A549 (cell line): ENCODE measurements at regions not wholly inside any gene's neighbourhood (a gene's known extent, or its start where the extent isn't known, plus 50 kb on each side); places are given as distances from the start of the nearest gene placed in this dataset.

Experiments used
- ATAC-seq, 2 experiments: fragments of 200-7000 bp in 1 of 2; fragments of >200 bp in 1 of 2; cut with Nextera tagmentation in 1 of 2; cut with Tn5 transposase in 1 of 2; 3 replicates each; pipeline versions ENCODE4 v1.8.0 to v1.9.1; 2018 to 2020; ENCODE audit warnings: mild to moderate bottlenecking in 1 of 2, moderate library complexity in 1 of 2
- CTCF ChIA-PET: fragments of 300-600 bp; sonication (Branson Sonifier 250); formaldehyde crosslinking; extraction: SDS; loops from one replicate; lab custom pipeline; 2021; ENCODE audit warnings: antibody characterized with exemption, inconsistent platforms; lab: Yijun Ruan, JAX
- POLR2A ChIA-PET: fragments of 350-600 bp; formaldehyde crosslinking; extraction: SDS; loops from one replicate; lab custom pipeline; 2021; ENCODE audit warnings: antibody characterized with exemption, inconsistent platforms; lab: Yijun Ruan, JAX
- DNase-seq, 2 experiments: peaks; one replicate each; pipeline versions ENCODE4 v3.0.0 to v3.0.0-alpha.2; 2011 to 2016; ENCODE audit warnings: low read depth in 1 of 2, low spot score in 1 of 2
- FAIRE-seq: peaks from 2 replicates; lab custom pipeline; 2011; peaks lifted over from hg19 to GRCh38; lab: Jason Lieb, UNC
- H3K27ac ChIP-seq, 2 experiments: fragments of >200 bp; sonication (Bioruptor Twin); formaldehyde crosslinking; 3 replicates each; pipeline ENCODE4 v1.5.1; 2016 to 2017
- H3K4me1 ChIP-seq: fragments of >200 bp; sonication (Bioruptor Twin); formaldehyde crosslinking; 3 replicates; pipeline ENCODE4 v1.6.1; 2016
- H3K4me2 ChIP-seq: fragments of >200 bp; sonication (Bioruptor Twin); formaldehyde crosslinking; 3 replicates; pipeline ENCODE4 v1.6.1; 2016
- H3K4me3 ChIP-seq: fragments of >200 bp; sonication (Bioruptor Twin); formaldehyde crosslinking; 3 replicates; pipeline ENCODE4 v1.5.1; 2016
- H3K9me3 ChIP-seq: fragments of >200 bp; sonication (Bioruptor Twin); formaldehyde crosslinking; 3 replicates; pipeline ENCODE4 v1.6.1; 2016
- ATOH8 ChIP-seq: fragments of 250-450 bp; sonication (Bioruptor Pico); IDR thresholded peaks from 2 replicates; pipeline ENCODE4 v1.5.0; 2020; ENCODE audit warnings: low read depth, mild to moderate bottlenecking, moderate library complexity
- BHLHE40 ChIP-seq: IDR thresholded peaks from 2 replicates; pipeline ENCODE4 v1.6.1; 2012; ENCODE audit warnings: low read depth, low read length, inconsistent platforms
- CBX8 ChIP-seq: fragments of 200-600 bp; sonication (generic); IDR thresholded peaks from 2 replicates; pipeline ENCODE4 v1.6.1; 2016
- CHD2 ChIP-seq: fragments of 150-350 bp; IDR thresholded peaks from 2 replicates; pipeline ENCODE4 v1.6.1; 2014; ENCODE audit warnings: low read length; ENCODE audit not compliant: partially characterized antibody
- E2F6 ChIP-seq: IDR thresholded peaks from 2 replicates; pipeline ENCODE4 v1.6.1; 2012; ENCODE audit warnings: low read depth, borderline replicate concordance
- EHMT2 ChIP-seq: fragments of 200-600 bp; sonication (generic); IDR thresholded peaks from 2 replicates; pipeline ENCODE4 v1.6.1; 2016; ENCODE audit warnings: antibody characterized with exemption, low read depth, mild to moderate bottlenecking, moderate library complexity
- FOSB ChIP-seq: fragments of 250-450 bp; sonication (Bioruptor Pico); IDR thresholded peaks from 2 replicates; pipeline ENCODE4 v1.5.0; 2020; ENCODE audit warnings: mild to moderate bottlenecking, moderate library complexity
- GATA3 ChIP-seq: IDR thresholded peaks from 2 replicates; pipeline ENCODE4 v1.6.1; 2012; ENCODE audit warnings: borderline replicate concordance
- HES2 ChIP-seq: fragments of >200 bp; sonication (Bioruptor Twin); formaldehyde crosslinking; IDR thresholded peaks from 2 replicates; pipeline ENCODE4 v1.6.1; 2016
- HEYL ChIP-seq: fragments of 250-450 bp; sonication (Bioruptor Pico); IDR thresholded peaks from 2 replicates; pipeline ENCODE4 v1.8.0; 2021; ENCODE audit warnings: mild to moderate bottlenecking, moderate library complexity
- HOXB13 ChIP-seq: fragments of 250-450 bp; sonication (Bioruptor Pico); IDR thresholded peaks from 2 replicates; pipeline ENCODE4 v1.5.0; 2020; ENCODE audit warnings: low read depth, mild to moderate bottlenecking, moderate library complexity
- KDM5A ChIP-seq: fragments of 200-600 bp; sonication (generic); IDR thresholded peaks from 2 replicates; pipeline ENCODE4 v1.6.1; 2016; ENCODE audit warnings: antibody characterized with exemption, mild to moderate bottlenecking
- MAFK ChIP-seq: fragments of 450-650 bp; IDR thresholded peaks from 2 replicates; pipeline ENCODE4 v1.6.1; 2014; ENCODE audit not compliant: partially characterized antibody
- NFE2L2 ChIP-seq: fragments of 150-350 bp; conservative IDR thresholded peaks from 2 replicates; pipeline ENCODE4 v1.6.1; 2014; ENCODE audit warnings: low read length
- PBX3 ChIP-seq: IDR thresholded peaks from 2 replicates; pipeline ENCODE4 v1.6.1; 2012
- PHF8 ChIP-seq: fragments of 200-600 bp; sonication (generic); IDR thresholded peaks from 2 replicates; pipeline ENCODE4 v1.6.1; 2016; ENCODE audit warnings: low read depth, mild to moderate bottlenecking, antibody characterized with exemption, moderate library complexity, borderline replicate concordance
- RAD21 ChIP-seq, 2 experiments: fragments of >200 bp in 1 of 2; sonication (Bioruptor Twin) in 1 of 2; formaldehyde crosslinking in 1 of 2; IDR thresholded peaks in 1 of 2; conservative IDR thresholded peaks in 1 of 2; 2 replicates in 1 of 2; 3 replicates in 1 of 2; pipeline ENCODE4 v1.6.1; 2012 to 2018; ENCODE audit warnings: inconsistent platforms in 1 of 2
- RARB ChIP-seq: fragments of 250-450 bp; sonication (Bioruptor Pico); IDR thresholded peaks from 2 replicates; pipeline ENCODE4 v1.8.0; 2021; ENCODE audit warnings: mild to moderate bottlenecking, moderate library complexity
- RCOR1 ChIP-seq: fragments of 150-350 bp; IDR thresholded peaks from 2 replicates; pipeline ENCODE4 v1.6.1; 2014; ENCODE audit warnings: antibody characterized with exemption, low read length, low read depth
- REST ChIP-seq: fragments of 200-600 bp; sonication (generic); IDR thresholded peaks from 2 replicates; pipeline ENCODE4 v1.6.1; 2016; ENCODE audit warnings: antibody characterized with exemption, mild to moderate bottlenecking, moderate library complexity
- RNF2 ChIP-seq: fragments of 200-600 bp; sonication (generic); IDR thresholded peaks from 2 replicates; pipeline ENCODE4 v1.6.1; 2016; ENCODE audit warnings: low read depth, mild to moderate bottlenecking, antibody characterized with exemption, moderate library complexity, borderline replicate concordance
- SREBF2 ChIP-seq: fragments of 450-650 bp; IDR thresholded peaks from 2 replicates; pipeline ENCODE4 v1.6.1; 2014; ENCODE audit warnings: mild to moderate bottlenecking, moderate library complexity
- TFCP2L1 ChIP-seq: fragments of 250-450 bp; sonication (Bioruptor Pico); IDR thresholded peaks from 2 replicates; pipeline ENCODE4 v1.5.0; 2021; ENCODE audit warnings: mild to moderate bottlenecking
- USF2 ChIP-seq: fragments of 450-650 bp; IDR thresholded peaks from 2 replicates; pipeline ENCODE4 v1.6.1; 2014; ENCODE audit warnings: antibody characterized with exemption
- ZC3H11A ChIP-seq: fragments of 450-650 bp; IDR thresholded peaks from 2 replicates; pipeline ENCODE4 v1.6.1; 2014; ENCODE audit warnings: antibody characterized with exemption, mild to moderate bottlenecking
- ZFP36 ChIP-seq: fragments of 450-650 bp; IDR thresholded peaks from 2 replicates; pipeline ENCODE4 v1.6.1; 2014; ENCODE audit warnings: borderline replicate concordance; ENCODE audit not compliant: partially characterized antibody
- ZNF302 ChIP-seq: fragments of 250-450 bp; sonication (Bioruptor Pico); IDR thresholded peaks from 2 replicates; pipeline ENCODE4 v1.9.0; 2021; ENCODE audit warnings: inconsistent platforms, mild to moderate bottlenecking, moderate library complexity
- WGBS: methylation state at CpG from one replicate; pipeline ENCODE4 v1.1.6; 2017; ENCODE audit errors: missing lambda C conversion rate; 5-methylcytosine and 5-hydroxymethylcytosine counted together

- FAIRE-seq: no peak
- WGBS: 20% methylated on average over 11 of the region's 11 CpGs
- H3K27ac ChIP-seq: no peak overlapping the region
Measured at GRCh38 chr3:1710663-1711062, 388.0 kb upstream of the CNTN4 start.

GRCh38 chr3:1717524-1717923 is 381.1 kb upstream of the CNTN4 start:
- CTCF ChIA-PET: no interaction called here
- peaks cover 4% of the 10 kb centered on the region; the same call in 2 of the 3 replicates for H3K9me3 ChIP-seq
- H3K4me2 ChIP-seq: no peak overlapping the region
- no peak overlapping the region for H3K27ac ChIP-seq
- DNase-seq: no peak
- H3K4me3 ChIP-seq: no peak overlapping the region
- TF ChIP-seq BHLHE40 (no peak), NFE2L2 (no peak), RARB (CRISPR knock-in tag) (no peak), CBX8 (no peak), PHF8 (no peak), USF2 (no peak), KDM5A (no peak), MAFK (no peak), ZNF302 (CRISPR knock-in tag) (no peak), RAD21 (conservative IDR thresholded peaks at IDR 0.05 in 1 of 2, IDR thresholded peaks at IDR 0.05 in 1 of 2) (no peak), ZFP36 (no peak), PBX3 (no peak)
- TF ChIP-seq, all 56 proteins: peak for 0
- POLR2A ChIA-PET: no interaction called here
- H3K4me1 ChIP-seq: no peaks in the 10 kb centered on the region
- ATAC-seq: no peak
- FAIRE-seq: no peak

More at GRCh38 chr3:1710663-1711062, 388.0 kb upstream of the CNTN4 start:
- Histone ChIP-seq H3K4me2 (no peak overlapping the region), H3K9me3 (peaks cover 9% of the 10 kb centered on the region; the same call in 2 of the 3 replicates), H3K4me3 (no peak overlapping the region), H3K4me1 (no peaks in the 10 kb centered on the region)
- no peak for ATAC-seq
- TF ChIP-seq ATOH8: no peak
- no peak for TF ChIP-seq E2F6
- no peak for TF ChIP-seq TFCP2L1
- TF ChIP-seq ZNF302 (CRISPR knock-in tag): no peak
- no peak for TF ChIP-seq SREBF2
- no peak for TF ChIP-seq RAD21 (conservative IDR thresholded peaks at IDR 0.05 in 1 of 2, IDR thresholded peaks at IDR 0.05 in 1 of 2)
- no peak for TF ChIP-seq ZC3H11A
- TF ChIP-seq CHD2: no peak
- no peak for TF ChIP-seq RCOR1
- no peak for TF ChIP-seq HEYL (CRISPR knock-in tag)
- no peak for TF ChIP-seq KDM5A
- no peak for TF ChIP-seq ZFP36
- TF ChIP-seq RNF2: no peak
- no peak for TF ChIP-seq GATA3
- TF ChIP-seq RARB (CRISPR knock-in tag): no peak
- no peak for TF ChIP-seq HES2
- no peak for TF ChIP-seq FOSB
- no peak for TF ChIP-seq EHMT2
- no peak for TF ChIP-seq REST
- no peak for TF ChIP-seq HOXB13
- ChIA-PET POLR2A (no interaction called here), CTCF (no interaction called here)
- DNase-seq: no peak
